ENCODE measurements at regions not wholly inside any gene's neighbourhood (a gene's known extent, or its start where the extent isn't known, plus 50 kb on each side); places are given as distances from the start of the nearest gene placed in this dataset.

- no peak for DNase-seq
These were observed 132.3 kb downstream of the UNC5CL start for GRCh38 chr6:40906759-40907158.

GRCh38 chr6:40904583-40905194, 134.3 kb downstream of the UNC5CL start:
- DNase-seq = no peak

- no peak for DNase-seq
These were observed 135.6 kb downstream of the UNC5CL start for GRCh38 chr6:40903456-40903855.

- no peak for DNase-seq
These were observed 137.5 kb downstream of the UNC5CL start for GRCh38 chr6:40901322-40902055.

GRCh38 chr6:40900791-40901190, 138.2 kb downstream of the UNC5CL start:
- DNase-seq = no peak

GRCh38 chr6:40899684-40900155, 139.3 kb downstream of the UNC5CL start:
- no peak for DNase-seq

GRCh38 chr6:40898073-40898472, 140.9 kb downstream of the UNC5CL start:
- no peak for DNase-seq

GRCh38 chr6:40897390-40898003, 141.5 kb downstream of the UNC5CL start:
- DNase-seq = no peak

GRCh38 chr6:40896696-40897095, 142.3 kb downstream of the UNC5CL start:
- DNase-seq = no peak

GRCh38 chr6:40894962-40895799, 143.8 kb downstream of the UNC5CL start:
- DNase-seq = no peak

GRCh38 chr6:40893021-40893420, 146.0 kb downstream of the UNC5CL start:
- no peak for DNase-seq

GRCh38 chr6:40892223-40892622, 146.8 kb downstream of the UNC5CL start:
- no peak for DNase-seq

- no peak for DNase-seq
These were observed 147.3 kb downstream of the UNC5CL start for GRCh38 chr6:40891686-40892085.

GRCh38 chr6:40891131-40891530, 147.9 kb downstream of the UNC5CL start:
- DNase-seq = no peak

- no peak for DNase-seq
These were observed 149.7 kb downstream of the UNC5CL start for GRCh38 chr6:40889137-40889832.

- DNase-seq = no peak
These were observed 150.5 kb downstream of the UNC5CL start for GRCh38 chr6:40888456-40888990.

- DNase-seq = no peak
These were observed 151.2 kb downstream of the UNC5CL start for GRCh38 chr6:40887792-40888340.

GRCh38 chr6:40887079-40887791, 151.8 kb downstream of the UNC5CL start:
- DNase-seq = no peak

- DNase-seq = no peak
These were observed 153.8 kb downstream of the UNC5CL start for GRCh38 chr6:40885139-40885774.

GRCh38 chr6:40882323-40882997, 156.6 kb downstream of the UNC5CL start:
- no peak for DNase-seq
